HG03565 (cell line): ENCODE measurements at regions not wholly inside any gene's neighbourhood (a gene's known extent, or its start where the extent isn't known, plus 50 kb on each side); places are given as distances from the start of the nearest gene placed in this dataset.
"Not testable (repeated sequence)": the region's sequence is repeated elsewhere in the genome, so short reads cannot be mapped to it uniquely, and the experiment has no call there.

Source experiments
- ATAC-seq: cut with Tn5 transposase; IDR thresholded peaks from one replicate; pipeline ENCODE4 v1.9.1; 2021; ENCODE audit warnings: mild to moderate bottlenecking, moderate library complexity; ENCODE audit not compliant: unreplicated experiment

GRCh38 chr3:103421460-103421859 lies 986.6 kb downstream of the ZPLD1 start:
- no peak for ATAC-seq

DNA sequence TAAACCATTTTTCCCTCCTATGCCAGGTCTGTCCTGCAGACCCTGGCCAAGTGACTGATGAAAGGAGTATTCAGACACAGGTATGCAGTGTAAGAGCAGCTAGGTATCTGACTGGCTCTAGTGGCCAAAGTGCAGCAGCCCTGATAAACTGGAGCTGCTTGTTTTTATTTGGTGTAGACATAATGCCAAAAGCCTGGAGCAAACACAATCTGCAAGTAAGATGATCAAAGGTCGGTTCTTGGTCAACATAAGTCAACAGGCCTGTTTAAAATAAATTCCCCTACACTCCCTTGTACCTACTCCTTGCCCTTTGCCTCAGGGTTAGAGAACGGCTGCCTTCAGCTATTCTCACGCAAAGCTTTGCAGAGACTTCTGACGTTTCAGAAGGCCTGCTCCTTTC lies 1003.1 kb downstream of the ZPLD1 start:
- ATAC-seq: no peak

DNA sequence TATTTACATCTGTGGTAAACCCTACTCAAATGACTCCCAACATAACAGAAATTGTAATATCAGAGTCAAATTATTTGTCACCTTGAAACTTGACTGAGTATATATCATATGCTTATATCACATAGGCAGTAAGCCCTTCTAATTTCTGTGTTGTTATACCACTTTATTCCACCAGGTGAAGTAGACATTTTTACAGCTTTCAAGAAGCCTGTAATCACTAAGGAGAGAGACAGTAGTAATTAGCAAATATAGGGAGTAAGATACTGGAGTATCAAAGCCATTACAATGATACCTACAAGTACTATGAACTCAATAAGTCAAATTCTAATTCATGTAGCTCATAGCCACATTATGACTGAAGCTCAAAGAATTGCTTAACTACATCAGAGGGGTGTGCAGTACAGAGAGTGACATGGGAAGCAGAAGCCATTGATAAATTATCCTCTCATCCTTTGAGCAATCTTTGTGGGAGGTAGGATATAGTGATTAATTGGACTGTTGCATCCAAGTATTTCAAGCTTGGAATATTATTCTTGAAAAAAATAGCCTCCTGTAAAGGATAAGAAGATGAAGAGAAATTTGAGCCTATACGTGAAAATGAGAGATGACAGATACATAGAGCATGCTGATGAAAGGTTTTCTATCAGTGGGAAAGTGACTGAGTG lies 1005.9 kb downstream of the ZPLD1 start:
- ATAC-seq: peak; percentile 97

GRCh38 chr3:103446953-103447629 lies 1012.3 kb downstream of the ZPLD1 start:
- no peak for ATAC-seq

DNA sequence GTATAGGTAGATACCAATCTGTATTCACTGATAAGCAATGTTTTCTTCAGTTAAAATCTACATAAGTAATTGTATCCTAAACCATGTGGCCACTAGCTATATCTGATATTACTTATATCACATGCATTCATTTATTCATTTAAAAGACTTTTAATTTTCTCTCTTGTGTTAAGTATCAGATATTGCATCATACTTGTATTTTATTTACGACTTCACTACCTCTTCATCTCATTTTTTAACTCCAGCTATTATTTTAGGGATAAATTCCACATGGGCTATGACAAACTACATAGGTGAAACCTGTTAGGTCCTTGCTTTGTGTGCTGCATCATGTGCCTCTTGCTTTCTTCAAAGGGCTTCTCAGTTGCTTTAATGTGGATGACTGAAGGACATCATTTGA lies 1018.3 kb downstream of the ZPLD1 start:
- no peak for ATAC-seq

GRCh38 chr3:103459815-103460214 lies 1025.0 kb downstream of the ZPLD1 start:
- ATAC-seq: no peak

DNA sequence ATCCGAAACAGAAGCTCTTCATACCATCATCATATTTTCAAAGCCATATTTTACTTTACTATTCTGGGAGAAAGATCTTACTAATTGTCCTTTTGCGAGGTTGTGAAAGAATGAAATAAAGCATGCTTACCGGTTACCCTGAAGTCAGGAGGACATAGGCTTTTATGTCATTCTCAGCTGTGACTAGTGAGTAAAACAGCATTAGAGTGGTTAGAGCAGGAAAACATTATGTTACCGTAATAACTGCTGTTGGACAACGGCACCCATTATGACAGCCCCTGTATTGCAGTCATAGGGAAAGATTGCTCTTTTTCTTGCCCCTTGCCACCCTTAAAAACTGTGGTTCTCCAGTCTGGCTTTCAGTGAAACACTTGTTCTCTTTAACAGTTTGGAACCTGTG lies 1035.7 kb downstream of the ZPLD1 start:
- no peak for ATAC-seq

GRCh38 chr3:103494011-103494410 lies 1059.2 kb downstream of the ZPLD1 start:
- ATAC-seq: no peak

DNA sequence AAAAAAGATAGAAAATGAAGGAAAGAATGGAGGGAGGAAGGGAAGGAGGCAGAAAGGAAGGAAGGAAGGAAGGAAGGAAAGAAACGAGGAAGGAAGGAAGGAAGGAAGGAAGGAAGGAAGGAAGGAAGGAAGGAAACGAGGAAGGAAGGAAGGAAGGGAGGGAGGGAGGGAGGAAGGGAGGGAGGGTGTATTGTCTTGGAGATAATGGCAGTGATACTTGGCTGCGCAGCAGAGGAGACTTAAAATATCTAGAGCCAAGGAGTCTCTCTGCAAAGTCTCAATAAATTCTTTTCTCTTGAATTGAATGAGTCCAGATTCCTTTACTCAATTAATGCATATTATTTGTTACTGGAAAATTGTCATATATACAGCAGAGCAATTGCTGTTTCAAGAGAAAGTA lies 1059.7 kb downstream of the ZPLD1 start:
- no peak for ATAC-seq

DNA sequence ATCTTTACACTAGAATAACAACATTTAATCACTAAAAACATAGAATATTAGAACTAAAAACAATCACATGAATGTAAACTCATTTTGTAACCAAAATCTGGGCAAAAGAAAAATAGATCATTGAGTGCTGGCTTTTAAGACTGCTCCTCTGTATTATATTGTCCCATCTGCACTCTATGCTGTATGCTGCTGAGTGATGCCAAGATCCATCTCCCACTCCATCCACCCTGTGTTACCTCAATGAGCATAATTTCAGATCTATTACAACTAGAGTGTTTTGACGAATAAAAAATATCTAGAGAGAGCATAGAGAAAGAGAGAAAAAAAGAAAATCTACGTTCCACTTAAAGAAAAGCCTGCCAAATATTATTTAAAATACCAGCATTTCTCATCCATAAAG lies 1060.4 kb downstream of the ZPLD1 start:
- no peak for ATAC-seq

DNA sequence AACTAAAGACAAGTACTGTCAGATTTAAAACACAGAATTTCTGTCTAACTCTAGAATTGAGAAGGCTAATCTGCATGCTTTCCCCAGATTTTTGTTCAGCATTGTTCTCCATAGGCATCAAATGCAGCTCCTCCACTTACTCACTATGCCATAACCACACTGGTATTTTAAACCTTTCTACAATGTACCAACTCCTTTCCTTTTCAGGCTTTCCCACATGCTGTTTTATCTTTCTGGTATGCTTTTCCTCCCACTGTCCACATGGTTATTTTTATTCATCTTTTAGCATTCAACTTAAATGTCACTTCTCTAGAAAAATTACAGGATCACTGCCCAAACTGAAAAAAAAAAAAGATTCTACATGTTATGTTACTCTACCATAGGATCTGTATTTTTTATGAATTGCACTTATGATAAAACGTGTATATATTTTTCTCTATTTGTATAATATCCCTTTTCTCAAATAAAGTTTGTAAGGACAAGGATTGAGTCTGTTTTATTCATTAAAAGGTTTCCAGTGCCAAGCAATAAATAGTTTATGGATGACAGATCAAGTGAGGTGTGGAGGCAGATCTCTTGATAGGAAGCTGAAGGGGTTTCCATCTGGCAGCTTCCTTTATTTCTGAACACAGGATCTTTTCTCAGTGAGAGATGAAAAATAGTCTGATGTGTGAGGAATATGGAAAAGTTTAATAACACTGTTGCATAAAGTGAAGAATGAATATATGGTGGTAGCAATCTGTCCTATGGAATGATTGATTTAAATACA lies 1064.5 kb downstream of the ZPLD1 start:
- no peak for ATAC-seq

- ATAC-seq: no peak
These were observed 1065.2 kb downstream of the ZPLD1 start for GRCh38 chr3:103499967-103500366.

GRCh38 chr3:103510760-103511159 lies 1075.9 kb downstream of the ZPLD1 start:
- no peak for ATAC-seq

DNA sequence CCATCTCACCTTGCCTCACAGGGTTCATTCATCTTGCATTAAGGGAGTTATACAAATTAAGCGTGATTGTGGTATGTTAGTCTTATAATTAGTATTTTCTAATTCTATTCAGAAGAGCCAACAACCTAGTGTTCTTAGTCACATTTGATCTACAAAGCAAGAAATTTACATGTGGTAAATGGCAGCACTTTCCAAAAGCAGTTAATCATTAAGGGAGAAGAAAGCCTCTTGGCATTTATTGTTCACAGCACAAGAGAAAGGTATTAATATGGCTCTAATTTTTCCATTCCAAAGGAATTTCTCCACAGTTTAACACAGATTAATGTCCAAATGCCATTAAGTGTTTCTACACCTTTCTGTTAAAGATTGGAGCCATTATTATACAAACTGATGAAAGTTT lies 1077.1 kb downstream of the ZPLD1 start:
- ATAC-seq: no peak

GRCh38 chr3:103512595-103512994 lies 1077.8 kb downstream of the ZPLD1 start:
- no peak for ATAC-seq

DNA sequence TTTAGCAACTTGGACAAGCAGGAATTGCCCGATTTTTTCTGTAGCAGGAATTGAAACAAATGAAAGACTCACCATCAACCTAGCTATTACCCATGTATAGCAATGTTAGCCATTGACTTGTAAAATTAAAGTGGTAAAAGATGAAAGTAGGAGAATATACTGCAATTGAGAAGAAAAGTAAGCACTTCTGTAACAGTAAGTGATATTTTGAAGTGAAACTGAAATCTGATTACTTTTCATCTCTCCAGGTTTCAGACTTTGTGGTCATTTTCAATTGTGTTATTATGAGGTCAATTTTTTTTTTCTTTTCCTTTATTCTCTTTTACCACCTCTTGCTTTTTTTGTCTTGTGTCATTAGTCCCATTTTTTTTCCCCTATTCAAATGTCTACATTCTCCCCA lies 1078.2 kb downstream of the ZPLD1 start:
- no peak for ATAC-seq

- no peak for ATAC-seq
These were observed 1080.3 kb downstream of the ZPLD1 start for GRCh38 chr3:103515116-103515515.

GRCh38 chr3:103516950-103517349 lies 1082.1 kb downstream of the ZPLD1 start:
- no peak for ATAC-seq

DNA sequence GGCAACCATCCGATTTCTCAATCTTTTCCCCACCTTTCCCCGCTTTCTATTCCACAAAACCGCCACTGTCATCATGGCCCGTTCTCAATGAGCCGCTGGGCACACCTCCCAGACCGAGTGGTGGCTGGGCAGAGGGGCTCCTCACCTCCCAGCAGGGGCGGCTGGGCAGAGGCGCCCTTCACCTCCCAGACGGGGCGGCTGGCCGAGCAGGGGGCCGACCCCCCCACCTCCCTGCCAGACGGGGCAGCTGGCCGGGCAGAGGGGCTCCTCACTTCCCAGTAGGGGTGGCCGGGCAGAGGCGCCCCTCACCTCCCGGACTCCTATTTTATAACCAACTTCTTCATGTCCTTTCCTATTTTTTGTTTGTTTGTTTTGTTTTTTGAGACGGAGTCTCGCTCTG lies 1096.5 kb downstream of the ZPLD1 start:
- not testable (repeated sequence) for ATAC-seq

- no peak for ATAC-seq
These were observed 1098.2 kb downstream of the ZPLD1 start for GRCh38 chr3:103532986-103533385.

GRCh38 chr3:103554451-103554850 lies 1119.6 kb downstream of the ZPLD1 start:
- no peak for ATAC-seq

DNA sequence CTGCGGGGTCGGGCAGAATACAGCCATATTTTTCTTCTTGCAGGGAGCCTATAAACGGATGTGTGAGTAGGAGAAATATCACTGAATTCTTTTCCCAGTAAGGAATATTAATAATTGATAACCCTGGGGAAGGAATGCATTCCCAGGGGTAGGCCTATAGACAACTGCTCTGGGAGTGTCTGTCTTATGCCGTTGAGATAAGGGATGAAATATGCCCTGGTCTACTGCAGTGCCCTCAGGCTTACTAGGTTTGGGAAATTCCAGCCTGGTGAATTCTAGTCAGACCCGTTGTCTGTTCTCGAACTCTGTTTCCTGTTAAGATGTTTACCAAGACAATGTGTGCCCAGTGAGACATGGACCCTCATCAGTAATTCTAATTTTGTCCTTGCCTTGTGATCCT lies 1129.3 kb downstream of the ZPLD1 start:
- ATAC-seq: not testable (repeated sequence)
